ENCODE measurements at regions not wholly inside any gene's neighbourhood (a gene's known extent, or its start where the extent isn't known, plus 50 kb on each side); places are given as distances from the start of the nearest gene placed in this dataset.

- TF ChIP-seq CTCF (conservative IDR thresholded peaks at IDR 0.05): no peak
- TF ChIP-seq ZFX (IDR thresholded peaks at IDR 0.05): no peak
Measured at GRCh38 chr13:39929583-39929982, 274.1 kb downstream of the COG6 start.

Data from C4-2B (cell line).